HepG2 (cell line): ENCODE measurements at regions not wholly inside any gene's neighbourhood (a gene's known extent, or its start where the extent isn't known, plus 50 kb on each side); places are given as distances from the start of the nearest gene placed in this dataset.

Experiments used
- ATAC-seq: fragments of 200-7000 bp; cut with Tn5 transposase; 3 replicates; pipeline ENCODE4 v1.9.1; 2020; ENCODE audit warnings: mild to moderate bottlenecking, moderate library complexity
- BruUV-seq: library from RNA; stranded (reverse); fragments of 400-500 nt; replicated peaks from 2 replicates; lab custom pipeline; 2021; lab: Mats Ljungman, UMichigan
- CTCF ChIA-PET: fragments of 300-600 bp; formaldehyde crosslinking; extraction: SDS; loops from one replicate; lab custom pipeline; 2021; ENCODE audit warnings: low total read pairs, inconsistent platforms, low intra/inter-chr PET ratio; lab: Yijun Ruan, JAX
- POLR2A ChIA-PET: fragments of 350-600 bp; sonication (Branson Sonifier 250); formaldehyde crosslinking; loops from one replicate; lab custom pipeline; 2020; ENCODE audit warnings: antibody characterized with exemption, inconsistent platforms; lab: Yijun Ruan, JAX
- DNase-seq: peaks from one replicate; pipeline ENCODE4 v3.0.0-alpha.2; 2015; ENCODE audit warnings: low spot score
- FAIRE-seq: peaks from 3 replicates; lab custom pipeline; 2011; peaks lifted over from hg19 to GRCh38; lab: Jason Lieb, UNC
- H2AFZ ChIP-seq: one replicate; pipeline ENCODE4 v1.6.1; 2011; ENCODE audit warnings: low read length, inconsistent platforms
- H3K27ac ChIP-seq: fragments of 300-600 bp; 3 replicates; pipeline ENCODE4 v1.8.0; 2011; ENCODE audit warnings: mixed run types, mild to moderate bottlenecking, mixed read lengths, low read length, inconsistent platforms; ENCODE audit not compliant: insufficient read depth; ENCODE audit errors: extremely low read length
- H3K27me3 ChIP-seq, 2 experiments: fragments of 200-600 bp in 1 of 2; 2 replicates in 1 of 2; 3 replicates in 1 of 2; pipeline versions ENCODE4 v1.6.0 to v1.8.0; 2011; ENCODE audit warnings: low read length in 2 of 2, mild to moderate bottlenecking in 2 of 2, moderate library complexity in 2 of 2, inconsistent platforms in 1 of 2; ENCODE audit not compliant: insufficient read depth in 2 of 2, control insufficient read depth in 1 of 2
- H3K36me3 ChIP-seq, 2 experiments: fragments of 200-600 bp in 1 of 2; replicated peaks in 1 of 2; 2 replicates in 1 of 2; 3 replicates in 1 of 2; pipeline versions ENCODE4 v1.5.1 to v1.8.0; 2011; ENCODE audit warnings: low read length in 2 of 2, inconsistent platforms in 1 of 2; ENCODE audit not compliant: insufficient read depth in 2 of 2, control insufficient read depth in 1 of 2
- H3K4me1 ChIP-seq: 2 replicates; pipeline ENCODE4 v1.5.1; 2012; ENCODE audit warnings: low read length, inconsistent platforms; ENCODE audit not compliant: insufficient read depth
- H3K4me2 ChIP-seq: 2 replicates; pipeline ENCODE4 v1.6.0; 2011; ENCODE audit warnings: low read depth, low read length, inconsistent platforms
- H3K4me3 ChIP-seq, 3 experiments: fragments of 200-600 bp in 1 of 3; sonication (generic), shearing (Covaris generic) in 1 of 3; replicated peaks in 1 of 3; 2 replicates each; pipeline ENCODE4 v1.5.1; 2011 to 2016; ENCODE audit warnings: low read length in 3 of 3, inconsistent platforms in 2 of 3, low read depth in 2 of 3, mild to moderate bottlenecking in 2 of 3, control low read depth in 1 of 3, mixed read lengths in 1 of 3; ENCODE audit not compliant: insufficient read depth in 1 of 3
- H3K79me2 ChIP-seq: one replicate; pipeline ENCODE4 v1.6.1; 2011; ENCODE audit warnings: low read length, inconsistent platforms; ENCODE audit not compliant: insufficient read depth
- H3K9ac ChIP-seq: 2 replicates; pipeline ENCODE4 v1.6.0; 2011; ENCODE audit warnings: mild to moderate bottlenecking, low read depth, low read length, inconsistent platforms; ENCODE audit not compliant: insufficient read depth
- H3K9me3 ChIP-seq: 2 replicates; pipeline ENCODE4 v1.5.1; 2012; ENCODE audit warnings: mild to moderate bottlenecking, low read length
- H4K20me1 ChIP-seq: 2 replicates; pipeline ENCODE4 v1.6.0; 2011; ENCODE audit warnings: inconsistent platforms, mild to moderate bottlenecking, low read length, moderate library complexity; ENCODE audit not compliant: insufficient read depth
- DR1 ChIP-seq: sonication (generic); formaldehyde crosslinking; IDR thresholded peaks from 2 replicates; pipeline ENCODE4 v1.8.0; 2021; ENCODE audit warnings: mild to moderate bottlenecking, missing genetic modification reagents, inconsistent platforms
- HNF4G ChIP-seq, 2 experiments: sonication (generic) in 1 of 2; formaldehyde crosslinking in 1 of 2; IDR thresholded peaks; 2 replicates each; pipeline versions ENCODE4 v1.4.0 to v1.6.1; 2011 to 2020; ENCODE audit warnings: borderline replicate concordance in 2 of 2, low read depth in 2 of 2, mild to moderate bottlenecking in 2 of 2, low read length in 1 of 2, missing genetic modification reagents in 1 of 2, moderate library complexity in 1 of 2
- NR2F6 ChIP-seq, 2 experiments: IDR thresholded peaks; 2 replicates each; pipeline ENCODE4 v1.6.1; 2016; ENCODE audit warnings: antibody characterized with exemption in 1 of 2, mild to moderate bottlenecking in 1 of 2
- SIN3B ChIP-seq: fragments of 150-350 bp; IDR thresholded peaks from 2 replicates; pipeline ENCODE4 v1.6.1; 2014; ENCODE audit warnings: low read length
- SNAI1 ChIP-seq: sonication (generic); formaldehyde crosslinking; IDR thresholded peaks from 2 replicates; pipeline ENCODE4 v1.5.0; 2020; ENCODE audit warnings: mild to moderate bottlenecking, missing genetic modification reagents, borderline replicate concordance
- ZBTB20 ChIP-seq: sonication (generic); formaldehyde crosslinking; IDR thresholded peaks from 2 replicates; pipeline ENCODE4 v1.8.1; 2023; ENCODE audit warnings: missing genetic modification reagents, low read depth, mild to moderate bottlenecking, borderline replicate concordance
- ZMAT3 ChIP-seq: sonication (generic); formaldehyde crosslinking; conservative IDR thresholded peaks from 2 replicates; pipeline ENCODE4 v1.7.0; 2021; ENCODE audit warnings: missing genetic modification reagents
- ZNF20 ChIP-seq: sonication (generic); formaldehyde crosslinking; IDR thresholded peaks from 2 replicates; pipeline ENCODE4 v1.4.0; 2020; ENCODE audit warnings: mild to moderate bottlenecking, moderate library complexity, missing genetic modification reagents
- ZNF232 ChIP-seq: sonication (generic); formaldehyde crosslinking; IDR thresholded peaks from 2 replicates; pipeline ENCODE4 v1.4.0; 2020; ENCODE audit warnings: missing genetic modification reagents, borderline replicate concordance
- ZNF329 ChIP-seq: sonication (generic); formaldehyde crosslinking; IDR thresholded peaks from 2 replicates; pipeline ENCODE4 v1.9.0; 2021; ENCODE audit warnings: low read depth, mild to moderate bottlenecking, missing genetic modification reagents
- ZNF451 ChIP-seq: sonication (generic); formaldehyde crosslinking; IDR thresholded peaks from 2 replicates; pipeline ENCODE4 v1.5.0; 2020; ENCODE audit warnings: mild to moderate bottlenecking, missing genetic modification reagents
- ZNF557 ChIP-seq: sonication (generic); formaldehyde crosslinking; IDR thresholded peaks from 2 replicates; pipeline ENCODE4 v1.4.0; 2020; ENCODE audit warnings: missing genetic modification reagents
- ZSCAN31 ChIP-seq: sonication (generic); formaldehyde crosslinking; IDR thresholded peaks from 2 replicates; pipeline ENCODE4 v1.5.0; 2020; ENCODE audit warnings: low read depth, mild to moderate bottlenecking, missing genetic modification reagents
- WGBS: methylation state at CpG from one replicate; pipeline ENCODE4 v1.1.6; 2017; ENCODE audit warnings: low lambda C conversion rate; 5-methylcytosine and 5-hydroxymethylcytosine counted together
- in situ Hi-C: cut with HindIII; loops from 2 replicates; pipeline ENCODE4 v1.10.0; 2017; ENCODE audit warnings: low pct_unique_long_range_greater_than_20kb; ENCODE audit not compliant: extremely low pct_ligation_motif_present
- intact Hi-C: fragments of 100-400 bp; cut with micrococcal nuclease; formaldehyde crosslinking; loops from one replicate; pipeline ENCODE4 v1.10.0; 2022; ENCODE audit not compliant: unreplicated experiment
- TF ChIP-seq, protein P1 (sequence below): IDR thresholded peaks from 2 replicates; pipeline ENCODE4 v1.6.1; 2016; ENCODE audit warnings: low read depth, borderline replicate concordance

DNA sequence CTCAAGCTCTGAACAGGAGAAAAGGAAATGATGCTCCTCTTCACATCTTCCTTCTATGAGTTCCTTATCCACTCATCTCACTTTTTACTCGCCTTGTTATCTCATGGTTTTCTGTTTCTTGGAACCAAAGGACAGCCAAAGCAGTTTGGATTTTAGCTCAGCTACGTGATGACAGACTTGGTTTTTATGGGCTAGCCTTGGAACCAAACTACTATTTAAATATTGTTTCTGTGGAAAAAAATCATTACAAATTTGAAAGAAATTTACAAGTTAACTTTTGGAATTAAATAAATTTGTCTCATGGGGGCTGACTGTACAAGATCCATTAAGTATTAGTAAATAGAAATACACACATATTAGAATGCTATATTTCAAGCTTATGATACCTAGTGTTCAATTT is 727.8 kb upstream of the FANCL start (continued):
- no peak for TF ChIP-seq ZNF329 (CRISPR knock-in tag)
- no peak for TF ChIP-seq HNF4G (IDR thresholded peaks at IDR 0.05; ENCODE audit: borderline replicate concordance, low read depth, low read length)
- TF ChIP-seq HNF4G (CRISPR knock-in tag; IDR thresholded peaks at IDR 0.05; ENCODE audit: borderline replicate concordance, low read depth): no peak
- no peak for TF ChIP-seq ZNF451 (CRISPR knock-in tag)
- TF ChIP-seq DR1 (CRISPR knock-in tag): no peak

- no peak for ATAC-seq
- H3K4me1 ChIP-seq: no peaks in the 10 kb centered on the region
- H2AFZ ChIP-seq: no peak overlapping the region
- BruUV-seq: no TSS peak
- no peak for TF ChIP-seq NR2F6 (IDR thresholded peaks at IDR 0.05)
- no peak for TF ChIP-seq NR2F6 (CRISPR knock-in tag; IDR thresholded peaks at IDR 0.05)
- no peak for TF ChIP-seq ZNF20 (CRISPR knock-in tag)
- TF ChIP-seq ZSCAN31 (CRISPR knock-in tag): no peak
- TF ChIP-seq ZMAT3: no peak
- no peak for TF ChIP-seq ZBTB20
- no peak for TF ChIP-seq SIN3B
- TF ChIP-seq, protein P1, sequence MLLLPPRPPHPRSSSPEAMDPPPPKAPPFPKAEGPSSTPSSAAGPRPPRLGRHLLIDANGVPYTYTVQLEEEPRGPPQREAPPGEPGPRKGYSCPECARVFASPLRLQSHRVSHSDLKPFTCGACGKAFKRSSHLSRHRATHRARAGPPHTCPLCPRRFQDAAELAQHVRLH: no peak
- TF ChIP-seq ZNF232 (CRISPR knock-in tag): no peak
- no peak for TF ChIP-seq SNAI1 (CRISPR knock-in tag)
- no peak for TF ChIP-seq ZNF557 (CRISPR knock-in tag)
- H3K4me2 ChIP-seq: no peak overlapping the region
- 0% methylated on average over 5 of the region's 5 CpGs for WGBS
- FAIRE-seq: no peak
- CTCF ChIA-PET: no interaction called here
- H3K36me3 ChIP-seq: no peaks in the 10 kb centered on the region
- no peaks in the 10 kb centered on the region for H3K79me2 ChIP-seq
- H3K9ac ChIP-seq: no peak overlapping the region
- H3K9me3 ChIP-seq: no peaks in the 10 kb centered on the region
- no peaks in the 10 kb centered on the region for H3K27me3 ChIP-seq
- intact Hi-C loops: no loop called here
- in situ Hi-C loops: no loop called here
- H3K4me3 ChIP-seq: no peak overlapping the region
- H4K20me1 ChIP-seq: no peaks in the 10 kb centered on the region
- no peak overlapping the region for H3K27ac ChIP-seq
- DNase-seq: no peak
- POLR2A ChIA-PET: no interaction called here
These were observed 726.6 kb upstream of the FANCL start for GRCh38 chr2:58967736-58968135.
